ENCODE measurements at regions not wholly inside any gene's neighbourhood (a gene's known extent, or its start where the extent isn't known, plus 50 kb on each side); places are given as distances from the start of the nearest gene placed in this dataset.
"Not testable (repeated sequence)": the region's sequence is repeated elsewhere in the genome, so short reads cannot be mapped to it uniquely, and the experiment has no call there.

DNA sequence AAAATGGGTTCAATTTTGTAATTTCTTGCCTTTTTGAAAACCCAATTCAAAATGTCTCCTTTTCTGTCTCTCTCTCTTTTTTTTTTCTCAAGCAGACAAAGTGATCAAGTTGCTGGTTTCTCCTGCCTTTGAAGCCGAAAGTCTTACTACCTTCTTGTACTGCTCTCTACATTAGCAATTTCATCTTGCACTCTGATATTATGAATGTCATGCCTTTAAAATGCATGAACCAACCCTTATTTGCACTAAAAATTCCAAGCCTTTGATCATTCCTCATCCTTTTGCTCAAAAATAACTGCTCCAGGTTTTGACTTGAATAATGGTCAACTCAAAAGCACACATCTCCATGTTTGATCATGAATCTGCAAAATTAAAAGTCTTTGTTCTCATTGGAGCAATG lies 125.2 kb downstream of the CETN3 start:
- DNase-seq = no peak

DNA sequence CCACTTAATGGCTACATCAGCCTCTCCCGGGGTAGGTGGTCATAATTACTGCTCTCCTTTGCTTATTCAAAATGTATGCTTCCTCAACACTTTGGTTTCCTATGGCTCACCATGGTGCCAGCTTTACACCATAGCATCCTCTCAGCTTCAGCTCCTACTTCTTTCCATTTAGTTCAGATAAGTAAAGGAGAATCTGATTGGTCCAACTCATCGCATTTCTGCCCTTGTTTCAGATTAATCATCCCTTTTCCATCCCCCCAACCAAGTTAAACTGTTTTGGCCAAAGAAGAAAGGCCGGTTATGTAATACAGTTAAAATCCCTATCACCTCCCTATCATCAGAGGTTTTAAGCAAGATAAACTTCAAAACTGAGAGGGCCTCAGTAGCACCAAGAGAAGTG lies 130.5 kb downstream of the CETN3 start:
- no peak for DNase-seq

DNA sequence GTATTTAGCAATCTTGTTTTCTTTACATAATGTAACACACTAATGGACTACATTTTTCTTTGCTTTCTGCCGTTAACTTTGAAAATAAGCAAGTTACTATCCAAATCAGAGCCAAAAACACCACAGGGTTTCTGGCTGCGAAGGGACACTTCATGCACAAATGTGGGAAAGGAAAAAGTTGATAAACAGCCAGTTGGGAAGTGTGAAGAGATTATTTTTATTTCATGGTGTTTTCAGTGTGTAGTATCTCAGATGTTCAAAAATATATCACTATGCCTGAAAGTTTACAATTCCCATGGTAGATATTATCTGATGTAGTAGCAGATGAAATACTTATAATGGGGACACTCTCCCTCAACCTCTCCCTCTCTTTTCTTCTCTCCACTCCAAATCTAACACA lies 135.3 kb downstream of the CETN3 start:
- no peak for DNase-seq

DNA sequence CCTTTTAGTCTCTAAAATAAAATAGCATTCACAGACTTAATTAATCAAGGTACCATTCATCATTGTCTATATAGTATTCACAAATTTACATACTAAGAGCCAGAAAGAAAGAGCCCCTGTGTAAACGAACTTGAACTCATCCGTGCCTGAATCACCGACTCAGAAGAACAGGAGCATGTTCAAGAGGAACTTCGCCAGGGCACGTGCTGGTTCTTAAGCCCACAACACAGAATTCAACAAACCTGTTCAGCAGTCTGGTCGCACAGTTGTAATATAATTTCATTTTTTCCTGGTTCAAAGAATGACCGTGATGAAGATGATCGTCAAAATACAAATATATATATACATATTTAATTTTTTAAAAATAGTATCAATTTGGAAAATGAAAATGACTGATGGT lies 141.9 kb downstream of the CETN3 start:
- DNase-seq = no peak

DNA sequence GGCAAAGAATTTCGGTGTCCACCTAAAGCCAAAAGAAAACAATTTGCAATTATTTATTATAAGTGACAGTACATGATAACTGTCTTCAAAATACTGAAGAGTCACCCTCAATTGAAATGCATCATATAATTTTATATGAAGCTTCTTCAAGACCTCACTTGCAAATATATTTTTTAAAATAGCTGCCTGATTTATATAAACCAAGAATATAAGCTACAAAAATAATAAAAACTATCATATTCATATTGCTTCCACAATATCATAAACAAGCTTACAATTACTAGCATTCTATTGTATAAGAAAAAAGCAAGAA lies 144.1 kb downstream of the CETN3 start:
- DNase-seq = no peak

DNA sequence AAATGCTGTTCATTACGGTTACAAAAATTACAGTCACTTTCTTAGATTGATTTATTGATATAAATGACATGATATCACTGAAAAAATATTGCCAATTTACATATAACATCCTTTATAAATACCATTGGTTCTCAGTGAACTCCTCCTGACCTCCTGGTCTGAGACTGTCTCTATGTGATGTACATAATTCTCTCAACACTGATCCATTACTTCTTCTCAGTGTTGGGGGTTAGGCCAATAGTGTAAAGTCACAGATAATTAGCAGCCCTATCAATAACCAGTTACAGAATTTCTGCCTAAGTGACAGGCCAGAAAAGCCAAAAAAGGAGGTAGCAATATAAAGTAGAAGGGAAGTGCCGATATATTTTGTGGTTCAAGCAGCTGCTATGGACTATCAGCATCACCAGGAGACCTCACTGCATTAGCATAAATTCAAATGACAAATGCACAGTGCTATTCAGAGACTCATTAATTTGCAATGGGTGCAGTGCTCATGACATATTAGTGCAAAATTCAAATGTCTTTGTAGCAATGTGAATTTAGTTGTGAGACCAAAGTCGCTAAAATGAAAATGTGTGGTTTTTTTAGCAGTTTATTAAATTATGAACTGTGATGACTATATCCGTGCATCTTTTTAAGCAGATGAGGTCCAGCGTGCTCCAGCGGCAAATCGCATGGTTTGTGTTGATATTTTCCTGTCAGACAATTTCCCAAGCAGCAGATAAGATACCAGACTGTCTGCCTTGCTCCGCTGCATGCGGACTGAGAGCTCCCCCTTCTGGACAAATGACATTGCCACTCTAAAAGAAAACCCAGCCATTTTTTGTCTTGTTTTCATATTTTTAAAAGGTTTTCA lies 144.6 kb downstream of the CETN3 start:
- peak; percentile 13 for DNase-seq

DNA sequence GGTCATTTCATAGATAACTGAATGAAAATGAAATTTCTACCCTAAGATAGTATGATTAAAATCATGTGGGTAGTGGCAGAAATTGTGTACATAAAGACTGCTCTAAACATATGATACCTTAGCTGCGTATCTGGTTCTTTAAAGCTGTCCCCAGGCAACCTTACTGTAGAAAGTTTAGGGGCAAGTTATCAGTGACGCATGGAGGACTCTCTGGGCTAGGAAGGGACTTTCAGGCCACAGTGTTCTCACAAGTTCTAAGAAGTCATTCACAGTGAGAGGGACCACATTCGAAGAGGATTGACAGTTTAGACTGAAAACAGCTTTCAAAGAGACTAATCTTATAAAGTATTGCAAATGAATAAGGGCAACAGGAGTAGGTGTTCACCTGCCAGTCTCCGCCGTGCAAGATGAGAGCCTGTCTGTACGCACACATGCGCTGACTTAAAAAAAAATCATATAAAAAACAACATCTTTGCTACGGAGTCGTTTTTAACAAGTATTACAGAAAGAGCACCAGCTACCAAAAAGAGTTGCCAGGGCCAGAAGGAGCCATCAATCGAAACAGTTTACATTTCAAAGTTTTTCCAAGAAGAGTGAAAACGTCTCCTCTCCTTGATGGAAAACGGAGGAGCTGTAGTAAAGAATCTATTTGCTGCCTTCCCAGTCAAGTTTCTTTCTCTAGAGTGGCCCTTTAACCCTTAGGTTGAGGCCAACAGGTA lies 146.3 kb downstream of the CETN3 start:
- DNase-seq = no peak

DNA sequence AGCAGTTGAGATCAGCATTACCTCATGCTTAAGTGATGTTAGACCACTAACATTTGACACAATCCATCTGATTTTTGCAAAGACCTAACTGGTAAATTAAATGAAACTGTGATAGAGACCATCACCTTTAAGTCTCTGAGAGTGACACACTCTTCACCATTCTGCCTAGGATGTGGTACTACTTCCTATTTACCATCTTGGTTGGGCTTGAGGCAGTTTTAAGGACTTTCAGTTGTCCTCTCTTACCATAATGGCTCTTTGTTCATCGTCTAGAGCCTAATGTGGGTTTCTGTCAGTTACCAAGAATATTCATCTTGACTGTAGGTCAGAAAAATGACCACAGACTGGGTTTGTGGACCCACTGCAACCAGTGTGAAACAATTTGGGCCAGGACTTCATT lies 158.1 kb downstream of the CETN3 start:
- DNase-seq = no peak

DNA sequence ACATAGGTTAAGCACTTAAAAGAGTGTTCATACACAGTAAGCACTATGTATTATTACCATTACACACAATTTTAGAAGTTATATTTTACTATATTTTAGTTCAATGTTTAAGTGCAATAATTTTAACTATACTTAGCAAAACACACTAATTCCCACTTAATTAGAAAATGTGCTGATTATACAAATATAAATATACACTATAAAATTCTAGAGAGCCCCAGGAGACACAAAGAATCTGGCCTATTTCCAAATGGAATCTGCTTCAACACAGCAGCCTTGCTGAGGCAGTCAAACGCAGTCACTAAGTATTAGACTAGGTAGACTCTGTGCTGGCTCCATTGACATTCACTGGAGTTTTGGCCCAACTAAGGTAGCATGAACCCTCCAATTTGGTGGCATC lies 160.9 kb downstream of the CETN3 start:
- no peak for DNase-seq

DNA sequence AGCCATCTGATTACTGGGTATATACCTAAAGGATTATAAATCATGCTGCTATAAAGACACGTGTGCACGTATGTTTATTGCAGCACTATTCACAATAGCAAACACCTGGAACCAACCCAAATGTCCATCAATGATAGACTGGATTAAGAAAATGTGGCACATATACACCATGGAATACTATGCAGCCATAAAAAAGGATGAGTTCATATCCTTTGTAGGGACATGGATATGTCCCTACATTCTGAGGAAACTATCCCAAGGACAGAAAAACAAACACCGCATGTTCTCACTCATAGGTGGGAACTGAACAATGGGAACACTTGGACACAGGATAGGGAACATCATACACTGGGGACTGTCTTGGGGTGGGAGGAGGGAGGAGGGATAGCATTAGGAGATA lies 165.7 kb downstream of the CETN3 start:
- DNase-seq = not testable (repeated sequence)

DNA sequence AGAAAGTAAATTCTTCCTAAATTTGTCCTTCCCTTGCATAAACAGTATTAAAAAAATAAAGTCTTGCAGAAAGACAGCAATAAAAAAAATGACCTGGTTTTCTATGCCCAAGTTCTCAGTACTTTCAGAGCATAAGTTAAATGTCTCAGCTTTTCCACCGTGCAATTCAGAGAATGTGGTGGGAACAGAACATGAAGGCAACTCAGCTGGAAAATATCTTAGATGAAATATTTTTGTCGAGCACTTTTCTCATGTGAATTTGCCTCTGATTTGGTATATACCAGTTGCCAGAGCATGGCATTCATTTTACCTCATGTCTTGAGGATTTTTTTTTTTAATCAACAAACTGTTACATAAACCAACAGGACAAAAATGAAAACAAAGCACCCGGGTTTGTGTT lies 176.1 kb downstream of the CETN3 start:
- no peak for DNase-seq

DNA sequence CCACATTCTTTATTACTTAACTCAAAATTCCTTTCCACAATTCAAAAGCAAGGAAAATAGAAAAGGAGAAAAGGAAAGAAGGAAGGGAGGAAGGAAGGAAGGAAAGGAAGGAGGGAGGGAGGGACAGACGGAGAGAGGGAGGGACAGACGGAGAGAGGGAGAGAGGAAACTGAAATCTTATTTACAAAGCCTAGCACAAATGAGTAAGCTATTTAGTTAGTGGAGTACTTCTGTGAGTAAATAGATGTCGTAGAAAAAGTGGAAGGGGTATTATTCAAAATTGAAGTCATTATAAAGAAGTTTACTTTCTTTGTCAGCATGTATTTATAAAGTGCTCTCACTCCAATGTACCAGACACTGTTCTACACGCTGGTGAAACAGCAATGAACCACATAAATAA lies 177.9 kb downstream of the CETN3 start:
- DNase-seq = no peak

DNA sequence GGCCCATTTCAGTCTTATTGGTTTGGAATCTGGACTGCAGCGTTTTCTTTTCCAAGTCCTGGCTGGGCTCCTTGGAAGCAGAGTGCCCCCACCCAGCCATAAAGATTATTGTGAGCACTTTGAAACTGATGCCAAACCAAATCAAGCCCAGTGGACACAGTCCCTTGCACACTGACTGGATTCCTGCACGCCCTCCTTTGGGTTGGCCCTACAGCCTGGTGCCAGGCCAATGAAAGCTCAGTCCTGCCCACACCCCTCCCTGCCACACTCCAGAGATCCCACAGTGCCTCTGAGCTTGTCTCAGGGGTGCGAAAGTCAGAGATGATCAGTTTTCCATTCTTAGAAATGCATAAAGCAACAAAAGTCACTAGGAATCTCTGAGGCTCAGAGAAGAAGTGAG lies 181.9 kb downstream of the CETN3 start:
- DNase-seq = no peak

DNA sequence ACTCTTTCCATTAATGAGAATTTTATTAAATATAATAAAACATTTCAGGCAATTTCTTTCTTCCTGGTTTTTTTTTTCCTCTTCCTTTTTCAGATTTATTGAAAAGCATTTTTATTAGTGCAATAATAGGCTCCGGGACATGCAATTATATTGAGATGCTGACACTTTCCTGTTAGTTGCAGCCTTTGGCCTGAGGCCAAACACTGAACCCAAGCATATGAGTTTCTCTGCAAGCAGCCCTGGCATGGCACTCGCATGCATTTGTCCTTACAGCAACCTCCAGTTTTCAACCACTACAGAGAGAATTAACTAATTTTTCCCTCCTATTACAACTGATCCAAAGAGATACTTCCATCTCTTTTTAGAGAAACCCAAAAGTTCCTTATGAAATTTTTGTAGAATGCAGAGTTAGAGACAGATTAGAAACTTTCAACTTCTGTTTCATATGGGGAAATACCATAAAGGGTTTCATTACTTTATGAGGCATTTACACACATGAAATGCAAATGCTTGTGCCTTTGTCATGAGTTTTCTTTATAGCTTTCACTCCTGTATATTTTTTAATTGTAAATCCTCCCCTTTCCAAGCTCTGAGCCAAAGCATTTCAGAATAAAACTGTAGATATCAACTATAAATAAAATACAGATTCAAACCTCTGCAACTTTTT lies 183.0 kb downstream of the CETN3 start:
- no peak for DNase-seq

DNA sequence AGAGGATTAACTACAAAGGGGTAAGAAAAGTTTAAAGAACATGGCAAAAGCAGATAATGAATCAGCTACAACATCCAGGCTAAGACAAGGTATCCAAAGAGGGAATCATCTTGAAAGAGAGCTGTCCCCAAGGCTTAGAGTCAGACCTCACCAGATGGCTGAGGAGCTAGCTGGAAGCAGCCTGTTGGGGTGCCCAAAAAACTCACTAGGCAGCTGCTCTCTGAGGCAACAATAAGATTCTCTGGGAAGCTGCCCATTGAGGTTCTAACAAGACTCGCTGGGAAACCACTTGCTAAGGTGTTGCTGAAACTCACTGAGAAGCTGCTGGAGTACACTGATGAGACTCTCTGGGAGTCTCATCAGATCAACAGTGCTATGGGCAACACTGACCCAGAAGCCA lies 185.2 kb downstream of the CETN3 start:
- DNase-seq = no peak

DNA sequence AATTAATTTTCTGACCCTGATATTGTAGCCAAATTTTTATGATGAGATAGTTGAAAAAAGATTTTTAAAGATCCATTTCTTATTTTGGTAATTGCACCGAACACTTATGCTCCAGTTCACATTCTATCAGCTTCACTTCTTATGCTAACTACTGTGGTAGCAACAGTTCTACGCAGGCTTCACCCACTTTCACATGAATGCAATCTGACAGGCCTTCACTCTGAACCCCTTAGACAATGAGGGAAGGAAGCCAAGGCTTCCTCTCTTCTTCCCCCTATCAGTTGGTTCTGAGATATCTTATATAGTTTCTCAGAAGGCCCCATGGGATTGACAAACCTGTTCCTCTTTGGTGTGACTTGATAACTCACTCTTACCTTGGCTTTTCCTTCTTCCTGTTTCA lies 185.8 kb downstream of the CETN3 start:
- DNase-seq = no peak

DNA sequence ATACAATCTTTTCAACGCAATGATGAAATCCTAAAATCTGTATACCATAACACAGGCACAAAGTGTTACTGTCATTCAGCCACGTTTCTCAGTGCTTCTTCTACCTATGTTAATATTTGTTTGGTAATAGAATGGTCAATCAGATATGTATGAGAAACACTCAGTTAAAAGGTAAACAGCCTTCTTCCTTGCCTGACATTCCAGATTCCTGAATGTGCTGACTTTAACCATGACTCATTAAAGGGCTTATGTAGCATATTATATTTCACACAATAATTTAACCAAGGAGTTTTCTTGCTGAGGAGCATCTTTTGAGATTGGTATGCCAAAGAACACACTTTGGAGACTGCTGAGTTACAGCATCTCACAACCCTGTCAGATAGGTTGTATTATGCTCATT lies 187.6 kb downstream of the CETN3 start:
- DNase-seq = no peak

DNA sequence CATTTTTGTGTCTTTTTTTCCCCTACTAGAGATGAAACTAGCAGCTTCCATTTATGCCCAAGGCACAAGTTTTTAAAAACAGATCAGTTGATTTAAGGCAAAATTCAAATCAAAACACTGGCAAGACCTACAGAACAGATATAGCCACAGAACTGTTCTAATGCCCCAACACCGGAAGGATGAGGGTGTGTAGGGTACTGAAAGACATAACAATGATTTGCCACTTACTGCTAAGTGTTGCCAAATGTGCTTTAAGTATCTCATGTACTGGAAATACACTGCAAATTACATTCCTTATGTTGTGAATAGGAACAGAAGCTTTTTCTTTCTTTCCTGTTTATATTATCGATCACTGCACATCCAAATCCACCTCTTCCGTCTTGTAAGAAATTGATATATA lies 189.0 kb downstream of the CETN3 start:
- DNase-seq = no peak

DNA sequence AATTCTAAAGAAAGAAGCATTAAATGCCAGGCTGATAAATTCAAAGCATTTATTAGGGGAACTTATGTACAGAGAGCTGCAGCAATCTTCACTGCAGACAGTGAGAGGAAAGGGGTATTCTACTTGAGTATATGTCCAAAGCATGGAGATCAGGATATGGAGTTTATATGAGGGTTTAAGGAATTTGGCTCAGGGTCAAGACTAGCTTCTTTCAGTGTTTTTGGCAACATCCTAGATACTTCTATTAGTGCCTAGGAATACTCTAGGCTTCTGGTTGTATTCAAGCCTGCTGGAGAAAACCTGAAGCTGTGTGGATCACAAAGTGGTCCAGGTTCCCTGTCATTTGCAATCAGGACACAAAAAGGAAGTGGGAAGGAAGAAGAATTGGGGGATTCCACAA lies 194.6 kb downstream of the CETN3 start:
- DNase-seq = no peak

DNA sequence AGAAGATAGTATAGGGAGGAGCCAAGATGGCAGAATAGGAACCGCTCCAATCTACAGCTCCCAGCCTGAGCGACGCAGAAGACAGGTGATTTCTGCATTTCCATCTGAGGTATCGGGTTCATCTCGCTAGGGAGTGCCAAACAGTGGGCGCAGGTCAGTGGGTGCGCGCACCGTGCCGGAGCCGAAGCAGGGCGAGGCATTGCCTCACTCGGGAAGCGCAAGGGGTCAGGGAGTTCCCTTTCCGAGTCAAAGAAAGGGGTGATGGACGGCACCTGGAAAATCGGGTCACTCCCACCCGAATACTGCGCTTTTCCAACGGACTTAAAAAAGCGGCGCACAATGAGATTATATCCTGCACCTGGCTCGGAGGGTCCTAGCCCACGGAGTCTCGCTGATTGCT lies 201.2 kb downstream of the CETN3 start:
- DNase-seq = not testable (repeated sequence)

DNA sequence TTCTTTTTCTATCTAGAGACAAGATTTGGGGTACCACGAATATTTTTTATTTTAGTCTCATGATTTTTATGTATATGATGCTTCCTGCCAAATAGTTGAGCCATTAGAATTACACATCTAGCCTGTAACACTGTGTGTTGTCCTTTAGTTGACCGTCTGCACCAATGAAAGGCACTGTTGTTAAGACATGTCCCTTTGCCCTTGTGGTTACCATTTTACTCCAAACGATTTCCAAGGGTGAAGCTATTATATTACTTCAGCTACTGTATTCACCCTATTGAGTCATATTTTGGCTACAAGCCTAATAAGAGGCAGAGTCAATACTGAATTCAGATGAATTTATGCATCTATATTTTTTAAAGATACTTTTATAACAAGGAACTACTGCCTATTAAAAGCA lies 207.6 kb downstream of the CETN3 start:
- no peak for DNase-seq

DNA sequence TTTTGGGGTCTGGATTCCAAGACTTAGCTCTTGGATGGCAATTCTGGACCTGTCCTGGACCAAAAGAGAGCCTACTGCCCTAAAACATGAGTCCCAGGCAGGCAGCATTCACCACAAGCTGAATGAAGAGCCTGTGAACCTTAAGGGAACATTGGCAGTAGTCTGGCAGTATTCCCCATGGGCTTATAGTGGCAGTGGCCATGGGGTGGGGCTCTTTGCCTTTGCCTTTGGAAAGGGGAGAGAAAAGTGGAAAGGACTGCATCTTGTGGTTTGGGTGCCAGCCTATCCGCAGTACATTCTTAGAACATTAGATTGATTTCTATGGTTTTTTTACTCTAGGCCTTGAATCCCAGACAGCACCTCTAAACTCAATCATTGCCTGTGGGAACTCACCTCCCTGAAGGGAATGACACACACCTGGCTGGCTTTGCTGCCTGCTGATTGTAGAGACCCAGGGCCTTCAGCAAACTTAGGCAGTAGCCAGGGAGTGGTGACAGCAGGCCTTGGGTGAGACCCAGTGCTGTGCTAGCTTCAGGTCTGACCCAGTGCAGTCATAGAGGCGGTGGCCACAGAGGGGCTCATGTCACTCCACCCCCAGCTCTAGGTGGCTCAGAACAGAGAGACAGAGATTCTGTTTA lies 216.3 kb downstream of the CETN3 start:
- DNase-seq = no peak

DNA sequence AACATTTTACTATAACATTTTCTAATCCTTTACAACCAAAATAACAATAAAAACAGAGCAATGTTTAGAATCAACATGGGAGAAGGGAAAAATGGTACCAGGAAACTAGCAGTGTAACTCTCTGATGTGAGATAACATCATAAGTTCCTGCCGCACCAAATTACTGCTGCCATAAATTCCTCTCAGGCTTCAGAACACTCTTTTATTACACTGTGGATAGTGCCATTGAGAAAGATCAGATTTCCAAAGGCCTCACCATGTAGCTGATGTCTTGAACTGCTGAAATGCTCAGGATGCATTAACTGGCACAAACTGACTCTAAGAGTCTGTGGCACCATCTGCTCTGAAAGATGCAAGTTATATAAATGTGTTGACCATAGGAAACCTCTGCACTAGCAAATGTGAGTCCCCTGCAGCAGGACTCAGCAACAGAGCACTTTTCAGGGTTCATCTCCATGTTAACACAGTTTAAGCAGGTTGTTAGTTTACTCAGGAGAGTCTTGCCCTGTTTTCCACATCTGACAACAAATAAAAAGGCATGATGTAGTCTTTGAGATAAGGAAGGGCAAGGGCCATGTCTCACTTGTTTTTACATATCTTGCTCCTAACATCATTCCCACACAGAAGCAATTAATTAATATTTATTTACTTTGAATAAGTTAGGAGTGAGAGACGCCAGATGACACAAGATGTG lies 218.1 kb downstream of the CETN3 start:
- DNase-seq = no peak
